ENCODE measurements at regions not wholly inside any gene's neighbourhood (a gene's known extent, or its start where the extent isn't known, plus 50 kb on each side); places are given as distances from the start of the nearest gene placed in this dataset.

DNA sequence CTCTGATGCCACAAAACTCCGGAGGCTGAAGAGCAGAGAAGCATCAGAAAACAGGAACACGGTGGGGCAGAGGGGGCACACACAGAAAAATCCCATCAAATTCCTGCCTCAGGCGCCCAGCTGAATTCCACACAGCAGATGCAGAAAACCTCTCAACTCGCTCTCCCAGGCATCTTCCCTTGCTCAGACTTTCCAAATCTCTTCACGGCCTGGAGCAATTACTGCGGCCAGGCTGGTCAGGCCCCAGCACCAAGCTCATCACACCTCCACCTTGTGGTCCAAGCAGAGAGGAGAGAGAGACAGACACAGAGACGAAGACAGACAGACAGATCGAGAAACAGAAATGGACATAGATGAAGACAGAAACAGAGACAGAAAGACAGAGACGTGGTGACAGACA lies 89.0 kb downstream of the NCOR2 start:
- TF ChIP-seq GABPA (IDR thresholded peaks at IDR 0.05; ENCODE audit: low read depth) = no peak
- Histone ChIP-seq H3K4me3 (replicated peaks; ENCODE audit: insufficient read depth, low read length) (no peak overlapping the region), H3K27me3 (ENCODE audit: insufficient read depth, poor library complexity, severe bottlenecking) (no peaks in the 10 kb centered on the region), H3K27ac (replicated peaks) (no peak overlapping the region)
- DNase-seq (ENCODE audit: low read depth in 1 of 2, low spot score in 1 of 2) = no peak

DNA sequence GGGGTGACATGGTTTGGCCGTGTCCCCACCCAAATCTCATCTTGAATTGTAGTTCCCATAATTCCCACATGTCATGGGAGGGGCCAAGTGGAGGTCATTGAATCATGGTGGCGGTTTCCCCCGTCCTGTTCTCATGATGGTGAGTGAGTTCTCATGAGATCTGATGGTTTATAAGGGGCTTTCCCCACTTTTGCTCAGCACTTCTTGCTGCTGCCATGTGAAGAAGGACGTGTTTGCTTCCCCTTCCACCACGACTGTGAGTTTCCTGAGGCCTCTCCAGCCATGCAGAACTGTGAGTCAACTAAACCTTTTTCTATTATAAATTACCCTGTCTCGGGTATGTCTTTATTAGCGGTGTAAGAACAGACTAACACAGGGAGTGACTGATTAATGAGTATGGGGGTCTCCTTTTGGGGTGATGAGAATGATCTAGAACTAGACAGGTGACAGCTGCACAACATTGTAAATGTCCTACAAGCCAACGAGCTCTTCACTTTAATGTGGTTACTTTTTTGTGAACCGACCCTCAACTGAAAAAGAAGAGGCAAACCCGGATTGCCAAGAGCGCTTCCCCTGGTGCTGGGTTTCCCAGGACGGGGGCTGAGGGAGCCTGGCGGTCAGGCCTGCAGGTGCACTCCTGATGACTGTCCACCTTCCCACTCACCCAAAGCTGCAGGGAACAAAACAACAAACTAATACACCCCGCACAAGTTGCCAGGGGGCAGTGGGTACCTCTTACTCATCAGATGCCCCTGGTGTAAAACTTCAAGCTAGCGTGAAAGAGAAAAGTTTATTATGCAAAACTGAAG lies 90.1 kb downstream of the NCOR2 start:
- TF ChIP-seq, protein P1, sequence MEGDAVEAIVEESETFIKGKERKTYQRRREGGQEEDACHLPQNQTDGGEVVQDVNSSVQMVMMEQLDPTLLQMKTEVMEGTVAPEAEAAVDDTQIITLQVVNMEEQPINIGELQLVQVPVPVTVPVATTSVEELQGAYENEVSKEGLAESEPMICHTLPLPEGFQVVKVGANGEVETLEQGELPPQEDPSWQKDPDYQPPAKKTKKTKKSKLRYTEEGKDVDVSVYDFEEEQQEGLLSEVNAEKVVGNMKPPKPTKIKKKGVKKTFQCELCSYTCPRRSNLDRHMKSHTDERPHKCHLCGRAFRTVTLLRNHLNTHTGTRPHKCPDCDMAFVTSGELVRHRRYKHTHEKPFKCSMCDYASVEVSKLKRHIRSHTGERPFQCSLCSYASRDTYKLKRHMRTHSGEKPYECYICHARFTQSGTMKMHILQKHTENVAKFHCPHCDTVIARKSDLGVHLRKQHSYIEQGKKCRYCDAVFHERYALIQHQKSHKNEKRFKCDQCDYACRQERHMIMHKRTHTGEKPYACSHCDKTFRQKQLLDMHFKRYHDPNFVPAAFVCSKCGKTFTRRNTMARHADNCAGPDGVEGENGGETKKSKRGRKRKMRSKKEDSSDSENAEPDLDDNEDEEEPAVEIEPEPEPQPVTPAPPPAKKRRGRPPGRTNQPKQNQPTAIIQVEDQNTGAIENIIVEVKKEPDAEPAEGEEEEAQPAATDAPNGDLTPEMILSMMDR (IDR thresholded peaks at IDR 0.05; ENCODE audit: insufficient read depth, low read length) = no peak
- TF ChIP-seq POLR2AphosphoS5 (IDR thresholded peaks at IDR 0.05; ENCODE audit: low read depth) = no peak
- no peak for TF ChIP-seq SPI1 (IDR thresholded peaks at IDR 0.05; ENCODE audit: borderline replicate concordance, low read depth)
- no peak for TF ChIP-seq GABPA (IDR thresholded peaks at IDR 0.05; ENCODE audit: low read depth)
- TF ChIP-seq, protein P2, sequence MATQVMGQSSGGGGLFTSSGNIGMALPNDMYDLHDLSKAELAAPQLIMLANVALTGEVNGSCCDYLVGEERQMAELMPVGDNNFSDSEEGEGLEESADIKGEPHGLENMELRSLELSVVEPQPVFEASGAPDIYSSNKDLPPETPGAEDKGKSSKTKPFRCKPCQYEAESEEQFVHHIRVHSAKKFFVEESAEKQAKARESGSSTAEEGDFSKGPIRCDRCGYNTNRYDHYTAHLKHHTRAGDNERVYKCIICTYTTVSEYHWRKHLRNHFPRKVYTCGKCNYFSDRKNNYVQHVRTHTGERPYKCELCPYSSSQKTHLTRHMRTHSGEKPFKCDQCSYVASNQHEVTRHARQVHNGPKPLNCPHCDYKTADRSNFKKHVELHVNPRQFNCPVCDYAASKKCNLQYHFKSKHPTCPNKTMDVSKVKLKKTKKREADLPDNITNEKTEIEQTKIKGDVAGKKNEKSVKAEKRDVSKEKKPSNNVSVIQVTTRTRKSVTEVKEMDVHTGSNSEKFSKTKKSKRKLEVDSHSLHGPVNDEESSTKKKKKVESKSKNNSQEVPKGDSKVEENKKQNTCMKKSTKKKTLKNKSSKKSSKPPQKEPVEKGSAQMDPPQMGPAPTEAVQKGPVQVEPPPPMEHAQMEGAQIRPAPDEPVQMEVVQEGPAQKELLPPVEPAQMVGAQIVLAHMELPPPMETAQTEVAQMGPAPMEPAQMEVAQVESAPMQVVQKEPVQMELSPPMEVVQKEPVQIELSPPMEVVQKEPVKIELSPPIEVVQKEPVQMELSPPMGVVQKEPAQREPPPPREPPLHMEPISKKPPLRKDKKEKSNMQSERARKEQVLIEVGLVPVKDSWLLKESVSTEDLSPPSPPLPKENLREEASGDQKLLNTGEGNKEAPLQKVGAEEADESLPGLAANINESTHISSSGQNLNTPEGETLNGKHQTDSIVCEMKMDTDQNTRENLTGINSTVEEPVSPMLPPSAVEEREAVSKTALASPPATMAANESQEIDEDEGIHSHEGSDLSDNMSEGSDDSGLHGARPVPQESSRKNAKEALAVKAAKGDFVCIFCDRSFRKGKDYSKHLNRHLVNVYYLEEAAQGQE (IDR thresholded peaks at IDR 0.05; ENCODE audit: insufficient replicate concordance, low read depth) = no peak
- no peak for DNase-seq (ENCODE audit: low read depth in 1 of 2, low spot score in 1 of 2)
- Histone ChIP-seq H3K4me3 (replicated peaks; ENCODE audit: insufficient read depth, low read length) (no peak overlapping the region), H3K27me3 (ENCODE audit: insufficient read depth, poor library complexity, severe bottlenecking) (no peaks in the 10 kb centered on the region), H3K27ac (replicated peaks) (no peak overlapping the region)

DNA sequence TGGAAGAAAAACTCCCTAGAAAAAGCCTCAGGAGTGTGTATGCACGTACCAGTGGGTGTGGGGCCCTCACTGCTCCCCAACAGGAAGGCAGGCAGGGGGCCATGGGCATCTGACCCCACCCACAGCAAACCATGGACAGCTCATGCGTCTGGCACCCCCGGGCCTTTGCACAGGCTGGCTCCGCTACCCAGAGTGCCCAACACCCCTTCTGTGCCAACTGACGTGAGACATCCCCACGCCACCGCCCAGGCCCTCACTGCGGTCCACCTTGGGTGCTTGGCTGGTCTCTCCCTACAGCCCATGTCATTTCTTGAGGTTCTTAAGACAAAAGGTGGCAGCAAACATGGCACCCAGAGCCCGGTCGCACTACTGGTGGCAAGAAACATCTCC lies 91.4 kb downstream of the NCOR2 start:
- TF ChIP-seq, protein P2 (IDR thresholded peaks at IDR 0.05; ENCODE audit: insufficient replicate concordance, low read depth) = no peak
- TF ChIP-seq, protein P1 (IDR thresholded peaks at IDR 0.05; ENCODE audit: insufficient read depth, low read length) = no peak
- no peak for TF ChIP-seq SPI1 (IDR thresholded peaks at IDR 0.05; ENCODE audit: borderline replicate concordance, low read depth)
- TF ChIP-seq POLR2AphosphoS5 (IDR thresholded peaks at IDR 0.05; ENCODE audit: low read depth) = no peak
- TF ChIP-seq GABPA (IDR thresholded peaks at IDR 0.05; ENCODE audit: low read depth) = no peak
- no peak overlapping the region for H3K4me3 ChIP-seq (replicated peaks; ENCODE audit: insufficient read depth, low read length)
- H3K27me3 ChIP-seq (ENCODE audit: insufficient read depth, poor library complexity, severe bottlenecking) = no peaks in the 10 kb centered on the region
- H3K27ac ChIP-seq (replicated peaks) = no peak overlapping the region
- DNase-seq (ENCODE audit: low read depth in 1 of 2, low spot score in 1 of 2) = no peak

DNA sequence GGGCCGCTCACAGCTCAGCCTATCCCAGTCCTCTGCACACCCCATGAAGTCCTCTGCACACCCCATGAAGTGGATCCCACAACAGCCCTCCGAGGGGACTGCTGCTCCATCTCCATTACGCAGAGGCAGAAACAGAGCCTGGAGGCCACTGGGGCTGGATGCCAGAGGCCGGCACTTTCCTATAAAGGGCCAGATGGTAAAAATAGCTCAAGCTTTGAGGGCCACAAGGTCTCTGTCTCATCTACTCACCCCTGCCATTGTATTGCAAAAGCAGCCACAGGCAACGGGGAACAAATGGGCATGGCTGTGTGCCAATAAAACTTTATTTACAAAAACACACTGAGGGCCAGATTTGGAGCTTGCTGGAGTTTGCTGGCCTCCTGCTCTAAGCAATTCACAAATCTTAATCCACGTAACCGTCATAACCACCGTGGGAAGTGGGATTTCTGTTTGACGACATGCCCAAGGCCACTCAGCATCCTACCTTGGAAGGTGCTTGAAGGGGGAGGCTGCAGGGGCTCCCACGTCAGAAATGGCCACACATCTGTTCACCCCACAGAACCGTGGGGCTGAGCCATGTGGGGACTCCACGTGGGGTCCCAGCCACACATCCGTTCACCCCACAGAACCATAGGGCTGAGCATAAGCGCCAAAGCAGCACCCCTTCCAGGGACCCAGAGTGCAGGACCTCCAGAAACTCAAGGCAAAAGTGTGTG lies 92.0 kb downstream of the NCOR2 start:
- no peak for DNase-seq (ENCODE audit: low read depth in 1 of 2, low spot score in 1 of 2)
- TF ChIP-seq, protein P1 (IDR thresholded peaks at IDR 0.05; ENCODE audit: insufficient read depth, low read length) = no peak
- no peak for TF ChIP-seq POLR2AphosphoS5 (IDR thresholded peaks at IDR 0.05; ENCODE audit: low read depth)
- no peaks in the 10 kb centered on the region for H3K27me3 ChIP-seq (ENCODE audit: insufficient read depth, poor library complexity, severe bottlenecking)
- no peak overlapping the region for H3K4me3 ChIP-seq (replicated peaks; ENCODE audit: insufficient read depth, low read length)
- H3K27ac ChIP-seq (replicated peaks) = no peak overlapping the region

All from HL-60 (cell line).